KMS-11 (cell line): ENCODE measurements at regions not wholly inside any gene's neighbourhood (a gene's known extent, or its start where the extent isn't known, plus 50 kb on each side); places are given as distances from the start of the nearest gene placed in this dataset.

ENCODE experiments used
- H2AFZ ChIP-seq: fragments of 200-600 bp; sonication (generic); 2 replicates; pipeline ENCODE4 v1.6.1; 2016; ENCODE audit warnings: antibody characterized with exemption, mixed run types, low read depth
- H3K27ac ChIP-seq: fragments of 200-600 bp; sonication (generic); 2 replicates; pipeline ENCODE4 v1.6.1; 2016; ENCODE audit warnings: mild to moderate bottlenecking, mixed run types
- H3K27me3 ChIP-seq: fragments of 200-600 bp; sonication (generic); 2 replicates; pipeline ENCODE4 v1.6.1; 2017; ENCODE audit warnings: mild to moderate bottlenecking, low read depth, mixed run types, moderate library complexity; ENCODE audit not compliant: insufficient read depth
- H3K36me3 ChIP-seq: fragments of 200-600 bp; sonication (generic); 2 replicates; pipeline ENCODE4 v1.6.1; 2017; ENCODE audit warnings: mild to moderate bottlenecking, mixed run types; ENCODE audit not compliant: insufficient read depth
- H3K4me1 ChIP-seq: fragments of 200-600 bp; sonication (generic); 2 replicates; pipeline ENCODE4 v1.6.1; 2016; ENCODE audit warnings: mild to moderate bottlenecking, low read depth, mixed run types; ENCODE audit not compliant: poor library complexity, severe bottlenecking
- H3K4me2 ChIP-seq: fragments of 200-600 bp; sonication (generic); 2 replicates; pipeline ENCODE4 v1.7.0; 2016; ENCODE audit warnings: mild to moderate bottlenecking, mixed run types
- H3K4me3 ChIP-seq: fragments of 200-600 bp; sonication (generic); IDR thresholded peaks from 2 replicates; pipeline ENCODE4 v1.6.1; 2017; ENCODE audit warnings: low read depth, low read length, mixed read lengths; ENCODE audit not compliant: insufficient read depth
- H3K79me2 ChIP-seq: fragments of 200-600 bp; sonication (generic); 2 replicates; pipeline ENCODE4 v1.6.1; 2016; ENCODE audit warnings: low read depth, mixed run types; ENCODE audit not compliant: insufficient read depth
- H3K9ac ChIP-seq: fragments of 200-600 bp; sonication (generic); 2 replicates; pipeline ENCODE4 v1.6.1; 2016; ENCODE audit warnings: mild to moderate bottlenecking, mixed run types
- H4K20me1 ChIP-seq: fragments of 200-600 bp; sonication (generic); 2 replicates; pipeline ENCODE4 v1.6.1; 2016; ENCODE audit warnings: mild to moderate bottlenecking, mixed run types; ENCODE audit not compliant: insufficient read depth
- TF ChIP-seq, protein P1 (sequence below): fragments of 200-600 bp; sonication (generic); conservative IDR thresholded peaks from 2 replicates; pipeline ENCODE4 v1.6.1; 2017; ENCODE audit warnings: low read depth, mild to moderate bottlenecking, antibody characterized with exemption, low read length, moderate library complexity, mixed read lengths

DNA sequence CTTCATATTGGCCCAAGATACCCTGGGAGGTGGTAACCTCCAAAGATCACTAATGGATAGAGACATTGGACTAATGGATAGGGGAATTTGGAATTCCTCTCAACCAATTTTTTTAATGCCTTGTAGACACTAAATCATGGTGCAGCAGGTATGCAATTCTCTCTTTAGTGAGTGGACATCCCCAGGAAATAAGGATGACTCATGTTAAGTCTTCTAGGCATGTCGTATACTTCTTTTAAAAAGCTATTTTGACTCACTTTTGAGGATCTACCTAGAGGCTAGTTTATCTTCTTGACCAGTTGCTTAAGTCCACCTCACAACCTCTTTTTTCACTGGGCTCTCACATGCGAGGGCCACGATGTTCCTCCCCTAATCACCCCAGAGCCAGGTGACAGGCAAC, 211.6 kb upstream of the CDH12 start:
- Histone ChIP-seq H4K20me1 (no peaks in the 10 kb centered on the region), H3K27ac (no peak overlapping the region), H3K27me3 (no peaks in the 10 kb centered on the region), H3K79me2 (no peaks in the 10 kb centered on the region), H3K4me2 (no peak overlapping the region), H2AFZ (no peak overlapping the region), H3K9ac (no peak overlapping the region), H3K4me1 (no peaks in the 10 kb centered on the region), H3K4me3 (no peak overlapping the region), H3K36me3 (no peaks in the 10 kb centered on the region)
- TF ChIP-seq, protein P1, sequence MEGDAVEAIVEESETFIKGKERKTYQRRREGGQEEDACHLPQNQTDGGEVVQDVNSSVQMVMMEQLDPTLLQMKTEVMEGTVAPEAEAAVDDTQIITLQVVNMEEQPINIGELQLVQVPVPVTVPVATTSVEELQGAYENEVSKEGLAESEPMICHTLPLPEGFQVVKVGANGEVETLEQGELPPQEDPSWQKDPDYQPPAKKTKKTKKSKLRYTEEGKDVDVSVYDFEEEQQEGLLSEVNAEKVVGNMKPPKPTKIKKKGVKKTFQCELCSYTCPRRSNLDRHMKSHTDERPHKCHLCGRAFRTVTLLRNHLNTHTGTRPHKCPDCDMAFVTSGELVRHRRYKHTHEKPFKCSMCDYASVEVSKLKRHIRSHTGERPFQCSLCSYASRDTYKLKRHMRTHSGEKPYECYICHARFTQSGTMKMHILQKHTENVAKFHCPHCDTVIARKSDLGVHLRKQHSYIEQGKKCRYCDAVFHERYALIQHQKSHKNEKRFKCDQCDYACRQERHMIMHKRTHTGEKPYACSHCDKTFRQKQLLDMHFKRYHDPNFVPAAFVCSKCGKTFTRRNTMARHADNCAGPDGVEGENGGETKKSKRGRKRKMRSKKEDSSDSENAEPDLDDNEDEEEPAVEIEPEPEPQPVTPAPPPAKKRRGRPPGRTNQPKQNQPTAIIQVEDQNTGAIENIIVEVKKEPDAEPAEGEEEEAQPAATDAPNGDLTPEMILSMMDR = no peak

DNA sequence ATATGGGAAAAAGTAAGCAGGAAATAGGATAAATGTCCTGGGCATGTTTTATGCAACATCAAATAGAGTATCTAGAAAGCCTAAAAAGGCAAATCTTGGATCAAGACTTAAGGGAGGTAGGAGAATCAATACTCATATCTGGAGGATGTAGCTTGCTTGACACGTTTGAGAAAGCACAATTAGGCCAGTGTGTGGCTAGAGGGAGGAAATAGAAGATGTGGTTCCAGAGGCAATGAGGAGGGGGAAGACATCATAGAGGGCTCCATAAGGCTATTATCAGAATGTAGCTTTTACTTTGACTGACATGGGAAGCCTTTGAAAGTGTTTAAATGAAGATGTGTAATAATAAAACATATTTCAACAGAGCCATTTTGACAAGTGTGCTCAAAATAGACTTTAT, 200.7 kb upstream of the CDH12 start:
- Histone ChIP-seq H3K36me3 (no peaks in the 10 kb centered on the region), H2AFZ (no peak overlapping the region), H3K27ac (no peak overlapping the region), H3K4me2 (no peak overlapping the region), H3K4me3 (no peak overlapping the region), H3K9ac (no peak overlapping the region), H4K20me1 (no peaks in the 10 kb centered on the region), H3K4me1 (no peaks in the 10 kb centered on the region), H3K79me2 (no peaks in the 10 kb centered on the region), H3K27me3 (no peaks in the 10 kb centered on the region)
- TF ChIP-seq, protein P1 = no peak

DNA sequence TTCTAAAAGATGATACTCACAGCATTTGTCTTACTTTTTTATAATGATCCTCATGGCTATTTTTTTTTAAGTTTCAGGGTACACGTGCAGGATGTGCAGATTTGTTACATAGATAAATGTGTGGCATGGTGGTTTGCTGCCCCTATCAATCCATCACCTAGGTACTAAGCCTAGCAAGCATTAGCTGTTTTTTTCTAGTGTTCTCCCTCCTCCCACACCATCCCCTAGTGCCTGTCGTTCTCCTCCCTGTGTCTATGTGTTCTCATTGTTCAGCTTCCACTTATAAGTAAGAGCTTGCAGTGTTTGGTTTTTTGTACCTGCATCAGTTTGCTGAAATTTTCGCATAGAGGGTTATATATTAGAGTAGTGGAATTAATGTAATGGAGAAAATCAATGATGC, 189.1 kb upstream of the CDH12 start:
- Histone ChIP-seq H3K4me3 (no peak overlapping the region), H3K79me2 (no peaks in the 10 kb centered on the region), H3K9ac (no peak overlapping the region), H3K36me3 (no peaks in the 10 kb centered on the region), H3K4me2 (no peak overlapping the region), H3K27ac (no peak overlapping the region), H4K20me1 (no peaks in the 10 kb centered on the region), H2AFZ (no peak overlapping the region), H3K4me1 (no peaks in the 10 kb centered on the region), H3K27me3 (no peaks in the 10 kb centered on the region)
- TF ChIP-seq, protein P1 = no peak

DNA sequence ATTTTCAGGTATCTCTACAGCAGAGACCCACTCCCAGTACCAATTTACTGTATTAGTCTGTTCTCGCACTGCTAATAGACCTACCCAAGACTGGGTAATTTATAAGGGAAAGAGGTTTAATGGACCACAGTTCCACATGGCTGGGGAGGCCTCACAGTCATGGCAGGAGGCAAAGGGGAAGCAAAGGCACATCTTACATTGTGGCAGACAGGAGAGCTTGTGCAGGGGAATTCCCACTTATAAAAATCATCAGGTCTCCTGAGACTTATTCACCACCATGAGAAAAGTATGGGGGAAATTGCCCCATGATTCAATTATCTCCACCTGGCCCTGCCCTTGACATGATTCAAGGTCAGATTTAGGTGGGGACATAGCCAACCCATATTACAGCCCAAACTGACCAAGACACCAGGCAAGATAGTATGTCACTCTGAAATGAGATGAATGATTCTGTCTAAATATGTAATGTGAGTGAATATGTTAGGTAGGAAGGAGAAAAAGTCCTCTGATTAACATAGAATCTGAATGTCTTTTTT, 182.5 kb upstream of the CDH12 start:
- Histone ChIP-seq H3K27ac (no peak overlapping the region), H3K36me3 (no peaks in the 10 kb centered on the region)
- TF ChIP-seq, protein P1 = no peak

DNA sequence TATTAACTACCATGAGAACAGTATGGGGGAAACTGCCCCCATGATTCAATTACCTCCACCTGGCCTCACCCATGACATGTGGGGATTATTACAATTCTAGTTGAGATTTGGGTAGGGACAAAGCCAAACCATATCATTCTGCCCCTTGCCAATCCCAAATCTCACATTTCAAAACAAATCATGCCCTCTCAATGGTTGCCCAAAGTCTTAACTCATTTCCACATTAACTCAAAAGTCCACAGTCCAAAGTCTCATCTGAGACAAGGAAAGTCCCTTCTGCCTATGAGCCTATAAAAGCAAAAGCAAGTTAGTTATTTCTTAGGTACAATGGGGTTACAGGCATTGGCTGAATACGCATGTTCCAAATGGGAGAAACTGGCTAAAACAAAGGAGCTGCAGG, 180.7 kb upstream of the CDH12 start:
- Histone ChIP-seq H3K36me3 (no peaks in the 10 kb centered on the region), H3K9ac (no peak overlapping the region), H3K4me3 (no peak overlapping the region), H2AFZ (no peak overlapping the region), H3K4me1 (no peaks in the 10 kb centered on the region), H3K79me2 (no peaks in the 10 kb centered on the region), H3K4me2 (no peak overlapping the region), H3K27ac (no peak overlapping the region), H4K20me1 (no peaks in the 10 kb centered on the region), H3K27me3 (no peaks in the 10 kb centered on the region)
- TF ChIP-seq, protein P1 = no peak

More for the DNA sequence above, 182.5 kb upstream of the CDH12 start:
- no peaks in the 10 kb centered on the region for H3K79me2 ChIP-seq
- no peak overlapping the region for H2AFZ ChIP-seq
- H3K4me2 ChIP-seq = no peak overlapping the region
- no peak overlapping the region for H3K4me3 ChIP-seq
- no peaks in the 10 kb centered on the region for H3K27me3 ChIP-seq
- no peaks in the 10 kb centered on the region for H3K4me1 ChIP-seq
- no peak overlapping the region for H3K9ac ChIP-seq
- H4K20me1 ChIP-seq = no peaks in the 10 kb centered on the region
